C4-2B (cell line): ENCODE measurements at regions not wholly inside any gene's neighbourhood (a gene's known extent, or its start where the extent isn't known, plus 50 kb on each side); places are given as distances from the start of the nearest gene placed in this dataset.
"Not testable (repeated sequence)": the region's sequence is repeated elsewhere in the genome, so short reads cannot be mapped to it uniquely, and the experiment has no call there.

ENCODE experiments used
- H3K27ac ChIP-seq: fragments of 450-650 bp; 2 replicates; pipeline ENCODE4 v1.5.1; 2017
- ZFX ChIP-seq: fragments of 450-650 bp; IDR thresholded peaks from 2 replicates; pipeline ENCODE4 v1.6.1; 2017
- TF ChIP-seq, protein P1 (sequence below): fragments of 450-650 bp; conservative IDR thresholded peaks from 2 replicates; pipeline ENCODE4 v1.5.1; 2017; ENCODE audit warnings: mild to moderate bottlenecking

DNA sequence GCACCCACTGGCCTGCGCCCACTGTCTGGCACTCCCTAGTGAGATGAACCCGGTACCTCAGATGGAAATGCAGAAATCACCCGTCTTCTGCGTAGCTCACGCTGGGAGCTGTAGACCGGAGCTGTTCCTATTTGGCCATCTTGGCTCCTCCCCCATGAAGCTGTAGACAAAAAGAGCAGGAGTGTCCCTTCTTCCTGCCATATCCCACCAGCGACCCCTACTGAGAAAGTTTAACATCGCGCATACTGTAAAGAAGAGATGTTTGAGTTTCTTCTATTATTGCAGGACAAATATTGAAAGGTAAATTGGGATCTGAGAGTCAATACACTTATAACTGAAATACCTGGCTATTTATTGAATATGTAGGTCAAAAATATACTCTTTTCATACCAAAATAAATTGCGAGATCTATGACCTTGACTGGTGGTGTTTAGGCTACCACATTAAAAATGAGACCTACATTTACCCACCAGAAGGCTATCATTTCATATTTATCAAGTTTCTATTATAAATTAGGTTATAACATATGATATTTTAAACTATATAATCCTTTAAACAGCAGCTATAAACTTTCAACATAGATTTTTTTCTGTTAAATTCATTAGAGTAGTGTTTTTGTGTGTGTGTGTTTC, 586.3 kb downstream of the HTR1B start:
- TF ChIP-seq, protein P1, sequence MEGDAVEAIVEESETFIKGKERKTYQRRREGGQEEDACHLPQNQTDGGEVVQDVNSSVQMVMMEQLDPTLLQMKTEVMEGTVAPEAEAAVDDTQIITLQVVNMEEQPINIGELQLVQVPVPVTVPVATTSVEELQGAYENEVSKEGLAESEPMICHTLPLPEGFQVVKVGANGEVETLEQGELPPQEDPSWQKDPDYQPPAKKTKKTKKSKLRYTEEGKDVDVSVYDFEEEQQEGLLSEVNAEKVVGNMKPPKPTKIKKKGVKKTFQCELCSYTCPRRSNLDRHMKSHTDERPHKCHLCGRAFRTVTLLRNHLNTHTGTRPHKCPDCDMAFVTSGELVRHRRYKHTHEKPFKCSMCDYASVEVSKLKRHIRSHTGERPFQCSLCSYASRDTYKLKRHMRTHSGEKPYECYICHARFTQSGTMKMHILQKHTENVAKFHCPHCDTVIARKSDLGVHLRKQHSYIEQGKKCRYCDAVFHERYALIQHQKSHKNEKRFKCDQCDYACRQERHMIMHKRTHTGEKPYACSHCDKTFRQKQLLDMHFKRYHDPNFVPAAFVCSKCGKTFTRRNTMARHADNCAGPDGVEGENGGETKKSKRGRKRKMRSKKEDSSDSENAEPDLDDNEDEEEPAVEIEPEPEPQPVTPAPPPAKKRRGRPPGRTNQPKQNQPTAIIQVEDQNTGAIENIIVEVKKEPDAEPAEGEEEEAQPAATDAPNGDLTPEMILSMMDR = peak; percentile 90
- no peak for TF ChIP-seq ZFX
- peak overlapping the region; percentile 70 for H3K27ac ChIP-seq

DNA sequence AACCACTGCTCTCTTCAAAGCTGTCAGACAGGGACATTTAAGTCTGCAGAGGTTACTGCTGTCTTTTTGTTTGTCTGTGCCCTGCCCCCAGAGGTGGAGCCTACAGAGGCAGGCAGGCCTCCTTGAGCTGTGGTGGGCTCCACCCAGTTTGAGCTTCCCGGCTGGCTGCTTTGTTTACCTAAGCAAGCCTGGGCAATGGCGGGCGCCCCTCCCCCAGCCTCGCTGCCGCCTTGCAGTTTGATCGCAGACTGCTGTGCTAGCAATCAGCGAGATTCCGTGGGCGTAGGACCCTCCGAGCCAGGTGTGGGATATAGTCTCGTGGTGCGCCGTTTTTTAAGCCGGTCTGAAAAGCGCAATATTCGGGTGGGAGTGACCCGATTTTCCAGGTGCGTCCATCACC, 586.9 kb downstream of the HTR1B start:
- peak overlapping the region; percentile 70 for H3K27ac ChIP-seq

GRCh38 chr6:76867182-76867581, 596.1 kb downstream of the HTR1B start:
- TF ChIP-seq, protein P1 = no peak
- TF ChIP-seq ZFX = no peak
- H3K27ac ChIP-seq = peak overlapping the region; percentile 65; the same call in 1 of the 2 replicates

GRCh38 chr6:76866091-76866915, 597.0 kb downstream of the HTR1B start:
- H3K27ac ChIP-seq = peak overlapping the region; percentile 65; the same call in 1 of the 2 replicates
- TF ChIP-seq, protein P1 = no peak
- no peak for TF ChIP-seq ZFX

DNA sequence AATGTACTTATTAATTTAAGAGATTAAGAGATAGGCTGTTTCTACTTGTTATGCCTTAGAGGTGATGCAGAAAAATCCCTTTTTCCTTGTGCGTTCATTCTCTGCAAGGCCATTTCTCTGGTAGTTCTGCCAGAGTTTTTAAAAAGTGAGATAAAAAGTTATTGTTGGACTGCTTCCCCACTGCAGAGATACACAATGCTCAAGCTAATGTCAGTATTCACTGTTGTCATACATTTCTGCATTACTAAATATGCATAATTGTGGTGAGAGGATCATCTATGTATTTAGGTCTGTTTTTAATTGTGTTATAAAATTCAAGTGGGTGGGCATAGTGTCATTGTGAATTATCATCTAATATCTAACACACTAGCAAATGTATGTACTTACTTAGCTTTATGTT, 600.4 kb downstream of the HTR1B start:
- no peak overlapping the region for H3K27ac ChIP-seq
- TF ChIP-seq, protein P1 = no peak
- TF ChIP-seq ZFX = no peak

GRCh38 chr6:76861403-76861802, 601.9 kb downstream of the HTR1B start:
- TF ChIP-seq, protein P1 = peak; percentile 40
- TF ChIP-seq ZFX = no peak

DNA sequence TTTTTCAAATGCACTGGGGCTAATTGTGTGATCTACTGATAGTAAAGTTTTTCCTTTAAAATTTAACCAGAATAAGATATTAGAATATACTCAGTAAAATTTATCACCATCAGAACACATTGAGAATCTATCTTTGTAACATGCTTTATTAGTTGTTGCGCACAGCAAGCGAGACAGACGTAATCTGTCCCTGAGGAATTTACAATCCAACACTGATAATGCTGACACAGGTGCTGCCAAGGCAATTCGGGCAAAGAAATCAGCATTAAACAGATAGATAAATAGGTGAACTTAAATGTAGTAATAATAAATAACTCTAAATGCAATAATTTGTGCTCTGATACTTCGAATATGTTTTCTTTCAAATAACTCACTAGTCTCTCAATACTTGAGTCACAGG, 607.2 kb downstream of the HTR1B start:
- TF ChIP-seq, protein P1 = no peak
- no peak for TF ChIP-seq ZFX
- H3K27ac ChIP-seq = no peak overlapping the region

More at GRCh38 chr6:76861403-76861802, 601.9 kb downstream of the HTR1B start:
- no peak overlapping the region for H3K27ac ChIP-seq

GRCh38 chr6:76852776-76853175, 610.5 kb downstream of the HTR1B start:
- no peak overlapping the region for H3K27ac ChIP-seq
- TF ChIP-seq, protein P1 = no peak
- TF ChIP-seq ZFX = no peak

GRCh38 chr6:76849274-76849970, 613.9 kb downstream of the HTR1B start:
- not testable (repeated sequence) for H3K27ac ChIP-seq
